Urinary bladder (tissue), 3 donors: ENCODE measurements at regions not wholly inside any gene's neighbourhood (a gene's known extent, or its start where the extent isn't known, plus 50 kb on each side); places are given as distances from the start of the nearest gene placed in this dataset.

Source experiments
- DNase-seq: peaks from one replicate; pipeline ENCODE4 v3.0.0-alpha.2; 2015; ENCODE audit errors: extremely low spot score
- H3K27ac ChIP-seq: one replicate; pipeline ENCODE4 v1.5.1; 2013; ENCODE audit warnings: low read depth, mild to moderate bottlenecking, moderate library complexity
- H3K36me3 ChIP-seq: one replicate; pipeline ENCODE4 v1.6.1; 2013; ENCODE audit warnings: mild to moderate bottlenecking, moderate library complexity; ENCODE audit not compliant: insufficient read depth
- H3K4me1 ChIP-seq: one replicate; pipeline ENCODE4 v1.6.1; 2013; ENCODE audit warnings: mild to moderate bottlenecking, moderate library complexity; ENCODE audit not compliant: insufficient read depth
- H3K4me3 ChIP-seq: one replicate; pipeline ENCODE4 v1.5.1; 2013; ENCODE audit warnings: low read depth, low read length
- WGBS: extraction: QIAGEN DNeasy Blood & Tissue Kit; methylation state at CpG from one replicate; pipeline ENCODE4 v1.1.7; 2013; 5-methylcytosine and 5-hydroxymethylcytosine counted together
- donor health status: healthy with polysubstance abuse.
- donor health status: healthy.

GRCh38 chr3:159229116-159229680 lies 427.3 kb downstream of the MFSD1 start:
- no peaks in the 10 kb centered on the region for H3K4me1 ChIP-seq
- H3K36me3 ChIP-seq = no peaks in the 10 kb centered on the region
- H3K27ac ChIP-seq = no peak overlapping the region
- 83% methylated on average over 5 of the region's 5 CpGs for WGBS
- H3K4me3 ChIP-seq = no peak overlapping the region
- no peak for DNase-seq

- Histone ChIP-seq H3K27ac (no peak overlapping the region), H3K4me3 (no peak overlapping the region), H3K4me1 (no peaks in the 10 kb centered on the region), H3K36me3 (no peaks in the 10 kb centered on the region)
- DNase-seq = no peak
- whole genome bisulfite sequencing = 59% methylated on average over 4 of the region's 4 CpGs
Measured at GRCh38 chr3:159232966-159233365, 431.1 kb downstream of the MFSD1 start.

- Histone ChIP-seq H3K4me3 (no peak overlapping the region), H3K27ac (no peak overlapping the region), H3K4me1 (no peaks in the 10 kb centered on the region), H3K36me3 (no peaks in the 10 kb centered on the region)
- DNase-seq = no peak
- WGBS = 69% methylated on average over 2 of the region's 2 CpGs
Measured at GRCh38 chr3:159233734-159234133, 431.9 kb downstream of the MFSD1 start.

- Histone ChIP-seq H3K36me3 (no peaks in the 10 kb centered on the region), H3K27ac (no peak overlapping the region), H3K4me1 (no peaks in the 10 kb centered on the region), H3K4me3 (no peak overlapping the region)
- no peak for DNase-seq
- WGBS = 16% methylated on average over 3 of the region's 3 CpGs
Measured at GRCh38 chr3:159234306-159234705, 432.5 kb downstream of the MFSD1 start.

- WGBS = 55% methylated on average over 1 of the region's 1 CpG
- H3K36me3 ChIP-seq = no peaks in the 10 kb centered on the region
- no peak overlapping the region for H3K27ac ChIP-seq
- no peak for DNase-seq
- no peak overlapping the region for H3K4me3 ChIP-seq
- H3K4me1 ChIP-seq = no peaks in the 10 kb centered on the region
Measured at GRCh38 chr3:159236321-159236720, 434.5 kb downstream of the MFSD1 start.

GRCh38 chr3:159237226-159237625 lies 435.4 kb downstream of the MFSD1 start:
- Histone ChIP-seq H3K4me3 (no peak overlapping the region), H3K36me3 (no peaks in the 10 kb centered on the region), H3K4me1 (no peaks in the 10 kb centered on the region), H3K27ac (no peak overlapping the region)
- WGBS = 82% methylated on average over 3 of the region's 3 CpGs
- no peak for DNase-seq

- DNase-seq = no peak
- H3K4me3 ChIP-seq = no peak overlapping the region
- no peaks in the 10 kb centered on the region for H3K36me3 ChIP-seq
- no peak overlapping the region for H3K27ac ChIP-seq
- H3K4me1 ChIP-seq = no peaks in the 10 kb centered on the region
- 73% methylated on average over 2 of the region's 2 CpGs for WGBS
Measured at GRCh38 chr3:159238646-159239045, 436.8 kb downstream of the MFSD1 start.

GRCh38 chr3:159239059-159239458 lies 437.2 kb downstream of the MFSD1 start:
- Histone ChIP-seq H3K36me3 (no peaks in the 10 kb centered on the region), H3K27ac (no peak overlapping the region), H3K4me3 (no peak overlapping the region), H3K4me1 (no peaks in the 10 kb centered on the region)
- DNase-seq = no peak

- H3K27ac ChIP-seq = no peak overlapping the region
- WGBS = 84% methylated on average over 4 of the region's 4 CpGs
- H3K4me3 ChIP-seq = no peak overlapping the region
- no peaks in the 10 kb centered on the region for H3K36me3 ChIP-seq
- H3K4me1 ChIP-seq = no peaks in the 10 kb centered on the region
- no peak for DNase-seq
Measured at GRCh38 chr3:159244933-159245332, 443.1 kb downstream of the MFSD1 start.

- DNase-seq = no peak
- Histone ChIP-seq H3K36me3 (no peaks in the 10 kb centered on the region), H3K27ac (no peak overlapping the region), H3K4me3 (no peak overlapping the region), H3K4me1 (no peaks in the 10 kb centered on the region)
Measured at GRCh38 chr3:159245871-159246270, 444.0 kb downstream of the MFSD1 start.

GRCh38 chr3:159246385-159246784 lies 444.5 kb downstream of the MFSD1 start:
- no peaks in the 10 kb centered on the region for H3K4me1 ChIP-seq
- no peak overlapping the region for H3K27ac ChIP-seq
- no peak overlapping the region for H3K4me3 ChIP-seq
- WGBS = 77% methylated on average over 5 of the region's 5 CpGs
- H3K36me3 ChIP-seq = no peaks in the 10 kb centered on the region
- no peak for DNase-seq

GRCh38 chr3:159249472-159250174 lies 447.8 kb downstream of the MFSD1 start:
- no peak overlapping the region for H3K4me3 ChIP-seq
- no peak for DNase-seq
- no peaks in the 10 kb centered on the region for H3K4me1 ChIP-seq
- H3K27ac ChIP-seq = no peak overlapping the region
- WGBS = 74% methylated on average over 5 of the region's 5 CpGs
- no peaks in the 10 kb centered on the region for H3K36me3 ChIP-seq

- no peaks in the 10 kb centered on the region for H3K4me1 ChIP-seq
- no peak for DNase-seq
- no peaks in the 10 kb centered on the region for H3K36me3 ChIP-seq
- H3K4me3 ChIP-seq = no peak overlapping the region
- WGBS = 82% methylated on average over 1 of the region's 1 CpG
- no peak overlapping the region for H3K27ac ChIP-seq
Measured at GRCh38 chr3:159250961-159251360, 449.1 kb downstream of the MFSD1 start.

GRCh38 chr3:159252274-159252673 lies 450.4 kb downstream of the MFSD1 start:
- no peak for DNase-seq
- H3K4me3 ChIP-seq = no peak overlapping the region
- 73% methylated on average over 1 of the region's 1 CpG for WGBS

More at GRCh38 chr3:159252274-159252673, 450.4 kb downstream of the MFSD1 start:
- no peaks in the 10 kb centered on the region for H3K36me3 ChIP-seq
- H3K4me1 ChIP-seq = no peaks in the 10 kb centered on the region
- no peak overlapping the region for H3K27ac ChIP-seq
